Ishikawa (cell line): ENCODE measurements at regions not wholly inside any gene's neighbourhood (a gene's known extent, or its start where the extent isn't known, plus 50 kb on each side); places are given as distances from the start of the nearest gene placed in this dataset.
A peak's percentile ranks its signal among the peaks of the same experiment; 100 is the strongest.

Source experiments
- CEBPB ChIP-seq: IDR thresholded peaks from 2 replicates; pipeline ENCODE4 v1.6.1; 2012
- CREB1 ChIP-seq: IDR thresholded peaks from 2 replicates; pipeline ENCODE4 v1.6.1; 2012; ENCODE audit warnings: low read depth
- EGR1 ChIP-seq: IDR thresholded peaks from 2 replicates; pipeline ENCODE4 v1.6.1; 2012
- EP300 ChIP-seq: IDR thresholded peaks from 2 replicates; pipeline ENCODE4 v1.6.1; 2012; ENCODE audit warnings: borderline replicate concordance
- FOXM1 ChIP-seq: IDR thresholded peaks from 2 replicates; pipeline ENCODE4 v1.6.1; 2012; ENCODE audit warnings: low read depth, borderline replicate concordance
- MAX ChIP-seq: IDR thresholded peaks from 2 replicates; pipeline ENCODE4 v1.6.1; 2012
- NFIC ChIP-seq: IDR thresholded peaks from 2 replicates; pipeline ENCODE4 v1.6.1; 2012
- RAD21 ChIP-seq: IDR thresholded peaks from 2 replicates; pipeline ENCODE4 v1.6.1; 2012; ENCODE audit warnings: low read depth
- REST ChIP-seq: IDR thresholded peaks from 2 replicates; pipeline ENCODE4 v1.6.1; 2012; ENCODE audit warnings: low read depth, mild to moderate bottlenecking
- TAF1 ChIP-seq: IDR thresholded peaks from 2 replicates; pipeline ENCODE4 v1.6.1; 2012; ENCODE audit warnings: low read depth, mild to moderate bottlenecking
- TCF12 ChIP-seq: IDR thresholded peaks from 2 replicates; pipeline ENCODE4 v1.6.1; 2012; ENCODE audit warnings: low read depth
- TEAD4 ChIP-seq: IDR thresholded peaks from 2 replicates; pipeline ENCODE4 v1.6.1; 2012
- YY1 ChIP-seq: IDR thresholded peaks from 2 replicates; pipeline ENCODE4 v1.6.1; 2012; ENCODE audit warnings: low read depth
- ZBTB7A ChIP-seq: IDR thresholded peaks from 2 replicates; pipeline ENCODE4 v1.6.1; 2012; ENCODE audit warnings: low read depth
- TF ChIP-seq, protein P1 (sequence below): IDR thresholded peaks from 2 replicates; pipeline ENCODE4 v1.6.1; 2012

DNA sequence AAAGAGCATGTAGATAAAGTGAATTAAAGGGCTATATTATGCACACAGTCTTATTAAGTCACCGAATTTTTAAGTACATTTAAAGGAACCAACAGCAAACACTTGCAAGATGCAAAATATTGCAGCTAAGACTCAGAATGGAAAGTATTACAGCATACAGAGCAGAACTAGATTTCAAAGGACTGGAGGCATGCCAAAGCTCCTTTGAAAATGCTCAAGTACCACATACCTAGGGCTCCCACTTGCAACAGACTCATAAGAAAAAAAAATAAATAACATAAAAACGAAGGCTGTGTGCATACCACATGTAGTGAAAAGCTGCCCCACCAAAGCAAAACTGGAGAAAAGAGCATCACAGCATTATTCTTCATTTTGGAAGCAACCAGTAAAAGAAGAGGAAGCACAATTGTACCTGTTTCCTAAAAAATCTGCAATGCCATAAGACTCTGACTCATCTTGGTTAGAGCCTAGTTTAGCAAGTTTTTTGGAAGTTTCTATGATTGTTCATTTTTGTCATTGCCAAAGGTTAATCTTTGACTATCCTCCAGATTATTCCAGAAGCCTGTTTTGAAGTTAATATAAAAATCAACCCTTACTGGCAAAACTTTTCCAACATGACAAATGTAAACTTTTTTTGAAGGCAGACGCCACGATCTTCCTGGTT is 306.0 kb upstream of the COL3A1 start:
- TF ChIP-seq YY1 (no peak), EP300 (peak; percentile 33; the same call in 1 of the 2 replicates), CEBPB (peak; percentile 46; the same call in 1 of the 2 replicates), NFIC (peak; percentile 69), ZBTB7A (no peak), MAX (no peak)

DNA sequence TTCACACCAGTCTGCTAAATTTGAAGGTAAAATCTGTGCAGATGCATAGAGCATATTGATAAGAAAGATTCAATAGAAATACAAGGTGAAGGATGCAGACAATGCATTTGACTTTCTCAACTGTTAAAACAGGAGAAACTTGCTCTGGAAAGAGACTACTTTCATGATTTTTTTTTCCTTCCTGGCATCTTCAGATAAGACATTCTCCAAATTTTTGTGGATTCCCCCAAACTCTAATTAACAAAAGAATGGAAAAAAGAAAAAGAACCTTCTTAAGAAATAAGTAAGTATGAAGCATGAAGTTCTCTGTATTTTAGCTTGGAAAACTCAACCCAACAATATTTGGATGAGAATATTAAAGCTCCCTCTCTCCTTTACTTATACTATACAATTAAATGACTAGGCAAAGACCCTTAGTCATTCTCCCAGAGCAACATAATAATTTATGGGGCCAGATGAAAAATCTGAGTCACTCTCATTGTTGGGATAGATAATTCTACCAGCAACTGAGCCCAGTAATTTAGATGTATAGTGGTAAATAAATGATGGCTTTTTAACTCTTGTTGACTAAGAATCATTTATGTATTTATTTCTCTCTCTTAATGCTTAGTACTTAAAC is 298.7 kb upstream of the COL3A1 start:
- no peak for TF ChIP-seq EGR1
- TF ChIP-seq, protein P1, sequence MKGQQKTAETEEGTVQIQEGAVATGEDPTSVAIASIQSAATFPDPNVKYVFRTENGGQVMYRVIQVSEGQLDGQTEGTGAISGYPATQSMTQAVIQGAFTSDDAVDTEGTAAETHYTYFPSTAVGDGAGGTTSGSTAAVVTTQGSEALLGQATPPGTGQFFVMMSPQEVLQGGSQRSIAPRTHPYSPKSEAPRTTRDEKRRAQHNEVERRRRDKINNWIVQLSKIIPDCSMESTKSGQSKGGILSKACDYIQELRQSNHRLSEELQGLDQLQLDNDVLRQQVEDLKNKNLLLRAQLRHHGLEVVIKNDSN, result no peak
- TF ChIP-seq CEBPB, result no peak

DNA sequence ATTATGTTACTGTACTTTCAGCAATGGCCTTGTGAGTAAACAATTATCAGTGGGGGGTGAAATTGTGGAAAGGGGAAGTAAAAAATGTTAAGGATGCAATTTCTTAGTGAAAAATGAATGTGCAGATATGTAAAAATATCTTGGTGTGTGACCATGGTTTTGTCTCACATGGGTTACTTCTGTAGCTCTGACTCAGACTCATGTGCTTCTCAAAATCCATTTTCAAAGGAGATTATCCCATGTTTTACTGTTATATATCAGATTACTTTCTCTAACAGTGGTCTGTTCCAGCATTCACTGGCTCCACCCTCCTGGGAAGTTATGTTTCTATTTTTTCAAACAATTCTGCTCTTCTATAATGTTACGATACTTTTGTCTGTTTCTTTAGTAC is 298.2 kb upstream of the COL3A1 start:
- no peak for TF ChIP-seq FOXM1
- TF ChIP-seq, protein P1, result no peak
- TF ChIP-seq YY1, result no peak
- TF ChIP-seq CEBPB, result no peak
- TF ChIP-seq EGR1, result no peak
- no peak for TF ChIP-seq REST
- no peak for TF ChIP-seq EP300
- TF ChIP-seq TCF12, result no peak
- TF ChIP-seq NFIC, result no peak
- no peak for TF ChIP-seq TAF1
- TF ChIP-seq CREB1, result no peak
- no peak for TF ChIP-seq MAX
- no peak for TF ChIP-seq ZBTB7A
- no peak for TF ChIP-seq RAD21
- TF ChIP-seq TEAD4, result no peak

DNA sequence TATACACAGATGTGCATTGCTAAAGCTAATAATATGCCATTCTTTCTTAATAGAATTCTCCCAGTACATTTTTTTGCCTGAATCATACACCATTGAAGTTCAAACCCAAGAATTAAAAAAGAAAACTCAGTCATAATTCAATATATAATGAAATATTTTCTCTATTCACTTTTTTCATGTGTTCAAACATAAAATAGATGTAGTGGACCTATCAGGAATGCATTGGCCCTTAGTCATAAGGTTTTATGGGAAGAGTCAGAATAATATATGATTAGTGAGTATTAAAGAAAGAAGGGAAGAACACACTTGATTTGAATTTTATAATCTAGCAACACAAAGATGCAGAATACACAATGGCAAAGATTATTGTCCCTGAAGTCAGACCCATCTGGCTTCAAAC is 297.0 kb upstream of the COL3A1 start:
- TF ChIP-seq ZBTB7A (no peak), EGR1 (no peak), YY1 (no peak), MAX (no peak), RAD21 (no peak)

DNA sequence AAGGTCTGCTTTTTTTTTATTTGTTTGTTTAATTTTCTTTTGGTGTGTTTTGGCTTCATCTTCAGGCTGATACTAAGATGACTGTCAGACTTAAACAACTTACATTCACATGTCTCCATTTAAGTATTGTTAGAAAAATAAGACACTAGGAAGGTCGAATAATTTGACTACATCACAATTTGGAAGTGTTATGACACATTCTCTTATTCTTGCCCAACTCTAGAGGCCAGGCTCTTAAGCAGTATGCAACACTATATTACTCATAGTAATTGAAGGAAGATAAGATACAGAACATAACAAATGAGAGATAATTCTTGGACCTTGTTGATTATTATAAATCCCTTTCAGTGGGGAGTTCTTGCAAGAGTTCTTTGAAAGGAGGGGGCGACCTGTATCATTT is 295.3 kb upstream of the COL3A1 start:
- no peak for TF ChIP-seq TCF12
- no peak for TF ChIP-seq NFIC
- TF ChIP-seq CREB1, result no peak
- no peak for TF ChIP-seq EP300
- TF ChIP-seq TEAD4, result no peak
- no peak for TF ChIP-seq MAX
- no peak for TF ChIP-seq EGR1
- no peak for TF ChIP-seq TAF1
- no peak for TF ChIP-seq RAD21
- TF ChIP-seq YY1, result no peak
- TF ChIP-seq REST, result no peak
- TF ChIP-seq, protein P1, result no peak
- TF ChIP-seq ZBTB7A, result no peak
- no peak for TF ChIP-seq CEBPB
- no peak for TF ChIP-seq FOXM1

DNA sequence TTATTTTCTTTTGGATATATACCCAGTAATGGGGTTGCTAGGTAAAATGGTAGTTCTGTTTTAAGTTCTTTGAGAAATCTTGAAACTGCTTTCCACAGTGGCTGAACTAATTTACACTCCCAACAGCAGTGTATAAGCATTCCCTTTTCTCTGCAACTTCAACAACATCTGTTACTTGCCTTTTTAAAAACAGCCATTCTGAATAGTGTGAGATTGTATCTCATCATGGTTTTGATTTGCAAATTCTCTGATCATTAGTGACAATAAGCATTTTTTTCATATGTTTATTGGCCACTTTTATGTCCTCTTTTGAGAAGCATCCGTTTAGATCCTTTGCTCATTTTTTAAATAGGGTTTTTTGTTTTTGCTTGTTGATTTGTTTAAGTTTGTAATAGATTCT is 291.3 kb upstream of the COL3A1 start:
- TF ChIP-seq RAD21, result no peak
- no peak for TF ChIP-seq TAF1
- no peak for TF ChIP-seq YY1
- TF ChIP-seq TCF12, result no peak
- TF ChIP-seq CREB1, result no peak
- TF ChIP-seq EP300, result no peak
- no peak for TF ChIP-seq NFIC
- no peak for TF ChIP-seq REST
- no peak for TF ChIP-seq TEAD4
